GM12878 (cell line): ENCODE measurements at regions not wholly inside any gene's neighbourhood (a gene's known extent, or its start where the extent isn't known, plus 50 kb on each side); places are given as distances from the start of the nearest gene placed in this dataset.

Experiments
- ATAC-seq: fragments of 200-7000 bp; cut with Tn5 transposase; 3 replicates; pipeline ENCODE4 v1.9.1; 2020; ENCODE audit warnings: mild to moderate bottlenecking, moderate library complexity
- BruUV-seq: library from RNA; stranded (reverse); fragments of 400-500 nt; replicated peaks from 2 replicates; lab custom pipeline; 2021; lab: Mats Ljungman, UMichigan
- CTCF ChIA-PET: fragments of 300-600 bp; sonication (Branson Sonifier 250); formaldehyde crosslinking; extraction: SDS; loops from one replicate; lab custom pipeline; 2021; ENCODE audit warnings: inconsistent platforms; lab: Yijun Ruan, JAX
- POLR2A ChIA-PET: fragments of 350-600 bp; formaldehyde crosslinking; extraction: SDS; loops from one replicate; lab custom pipeline; 2021; ENCODE audit warnings: inconsistent platforms; lab: Charles Lee
- RAD21 ChIA-PET: fragments of 300-600 bp; sonication (Branson Sonifier 250); formaldehyde crosslinking; loops from one replicate; lab custom pipeline; 2023; ENCODE audit warnings: antibody characterized with exemption; ENCODE audit not compliant: unreplicated experiment; lab: Charles Lee
- SMC1A ChIA-PET: fragments of 300-600 bp; sonication (Branson Sonifier 250); formaldehyde crosslinking; loops from one replicate; lab custom pipeline; 2023; ENCODE audit not compliant: unreplicated experiment, uncharacterized antibody; lab: Charles Lee
- DNase-seq: peaks from one replicate; pipeline ENCODE4 v3.0.0-alpha.2; 2011; ENCODE audit warnings: low read depth, low spot score
- FAIRE-seq: peaks from 3 replicates; lab custom pipeline; 2011; peaks lifted over from hg19 to GRCh38; lab: Jason Lieb, UNC
- H2AFZ ChIP-seq: 2 replicates; pipeline ENCODE4 v1.6.0; 2011; ENCODE audit warnings: low read depth, low read length, control low read depth; ENCODE audit not compliant: control insufficient read depth
- H3K27ac ChIP-seq: 2 replicates; pipeline ENCODE4 v1.5.1; 2011; ENCODE audit warnings: control low read depth; ENCODE audit not compliant: control insufficient read depth, insufficient read depth
- H3K27me3 ChIP-seq, 2 experiments: replicated peaks in 1 of 2; 2 replicates each; pipeline versions ENCODE4 v1.6.0 to v1.6.1; 2011; ENCODE audit warnings: low read length in 1 of 2; ENCODE audit not compliant: control insufficient read depth in 2 of 2, insufficient read depth in 2 of 2
- H3K36me3 ChIP-seq, 2 experiments: 2 replicates each; pipeline ENCODE4 v1.5.1; 2011; ENCODE audit warnings: low read length in 1 of 2; ENCODE audit not compliant: control insufficient read depth in 2 of 2, insufficient read depth in 2 of 2
- H3K4me1 ChIP-seq: 2 replicates; pipeline ENCODE4 v1.6.1; 2011; ENCODE audit warnings: mild to moderate bottlenecking, low read length, moderate library complexity, mixed read lengths; ENCODE audit not compliant: control insufficient read depth, insufficient read depth
- H3K4me2 ChIP-seq: 2 replicates; pipeline ENCODE4 v1.6.0; 2011; ENCODE audit warnings: control low read depth; ENCODE audit not compliant: control insufficient read depth, insufficient read depth
- H3K4me3 ChIP-seq: fragments of 200-600 bp; sonication (generic); 2 replicates; pipeline ENCODE4 v1.5.1; 2016
- H3K79me2 ChIP-seq: 2 replicates; pipeline ENCODE4 v1.6.0; 2011; ENCODE audit warnings: low read length; ENCODE audit not compliant: control insufficient read depth, insufficient read depth
- H3K9ac ChIP-seq: 2 replicates; pipeline ENCODE4 v1.8.0; 2011; ENCODE audit warnings: low read length, control low read depth, mixed read lengths; ENCODE audit not compliant: control insufficient read depth, insufficient read depth
- H3K9me3 ChIP-seq: replicated peaks from 3 replicates; pipeline ENCODE4 v1.5.1; 2011; ENCODE audit warnings: mild to moderate bottlenecking, low read length; ENCODE audit not compliant: control insufficient read depth, insufficient read depth
- H4K20me1 ChIP-seq: 2 replicates; pipeline ENCODE4 v1.6.0; 2011; ENCODE audit not compliant: control insufficient read depth, insufficient read depth
- ASH2L ChIP-seq: fragments of 300-600, 200-600 bp; sonication (generic); IDR thresholded peaks from 2 replicates; pipeline ENCODE4 v1.6.1; 2017; ENCODE audit warnings: low read depth, mild to moderate bottlenecking, borderline replicate concordance
- CHD1 ChIP-seq: IDR thresholded peaks from 2 replicates; pipeline ENCODE4 v1.6.1; 2012; ENCODE audit warnings: low read depth, low read length, improper control_type of control experiment
- E2F8 ChIP-seq: fragments of 450-650 bp; IDR thresholded peaks from 2 replicates; pipeline ENCODE4 v1.6.1; 2018; ENCODE audit warnings: mild to moderate bottlenecking, low read depth, moderate library complexity; ENCODE audit not compliant: partially characterized antibody
- JUND ChIP-seq: IDR thresholded peaks from 2 replicates; pipeline ENCODE4 v1.6.1; 2012; ENCODE audit warnings: low read depth, mild to moderate bottlenecking, low read length, improper control_type of control experiment, moderate library complexity
- KLF5 ChIP-seq: fragments of 450-650 bp; IDR thresholded peaks from 2 replicates; pipeline ENCODE4 v1.6.1; 2014; ENCODE audit warnings: mild to moderate bottlenecking; ENCODE audit not compliant: partially characterized antibody
- MTA2 ChIP-seq: fragments of 450-650 bp; IDR thresholded peaks from 2 replicates; pipeline ENCODE4 v1.6.1; 2016; ENCODE audit warnings: low read depth, mild to moderate bottlenecking, moderate library complexity
- NFYB ChIP-seq: IDR thresholded peaks from 2 replicates; pipeline ENCODE4 v1.6.1; 2011; ENCODE audit warnings: low read depth, mild to moderate bottlenecking, low read length, improper control_type of control experiment, moderate library complexity; ENCODE audit not compliant: insufficient read depth
- POLR2A ChIP-seq: IDR thresholded peaks from 2 replicates; pipeline ENCODE4 v1.6.1; 2011; ENCODE audit warnings: low read depth, mild to moderate bottlenecking, low read length
- RCOR1 ChIP-seq: conservative IDR thresholded peaks from 2 replicates; pipeline ENCODE4 v1.6.1; 2012; ENCODE audit warnings: low read depth, low read length, improper control_type of control experiment
- SIX5 ChIP-seq: IDR thresholded peaks from 2 replicates; pipeline ENCODE4 v1.6.1; 2011; ENCODE audit warnings: mild to moderate bottlenecking, low read depth, low read length, moderate library complexity; ENCODE audit not compliant: severe bottlenecking
- SMC3 ChIP-seq: IDR thresholded peaks from 2 replicates; pipeline ENCODE4 v1.6.1; 2011; ENCODE audit warnings: low read length, improper control_type of control experiment, borderline replicate concordance
- ZNF274 ChIP-seq: IDR thresholded peaks from one replicate; pipeline ENCODE4 v1.8.0; 2011; ENCODE audit not compliant: insufficient read length, insufficient read depth
- ZNF592 ChIP-seq: fragments of 450-650 bp; IDR thresholded peaks from 2 replicates; pipeline ENCODE4 v1.6.1; 2017; ENCODE audit warnings: mild to moderate bottlenecking, moderate library complexity
- WGBS: methylation state at CpG from one replicate; pipeline ENCODE4 v1.1.6; 2016; ENCODE audit warnings: low lambda C conversion rate; ENCODE audit not compliant: insufficient replicate concordance, insufficient coverage; ENCODE audit errors: missing lambda C conversion rate; 5-methylcytosine and 5-hydroxymethylcytosine counted together
- in situ Hi-C: fragments of 300-500 bp; cut with MboI; formaldehyde crosslinking; loops from 9 replicates; pipeline ENCODE4 v1.14.3; 2018; ENCODE audit warnings: mixed read lengths
- intact Hi-C: fragments of 100-400 bp; cut with micrococcal nuclease; formaldehyde crosslinking; loops from one replicate; pipeline ENCODE4 v1.14.2; 2022; ENCODE audit not compliant: unreplicated experiment

- 0% methylated on average over 1 of the region's 1 CpG for WGBS
- DNase-seq (no peak), FAIRE-seq (no peak), ATAC-seq (no peak)
- Histone ChIP-seq H3K9me3 (no peaks in the 10 kb centered on the region), H2AFZ (no peak overlapping the region), H4K20me1 (no peaks in the 10 kb centered on the region), H3K27ac (no peak overlapping the region), H3K27me3 (no peaks in the 10 kb centered on the region), H3K9ac (no peak overlapping the region), H3K36me3 (no peaks in the 10 kb centered on the region), H3K4me3 (no peak overlapping the region), H3K79me2 (no peaks in the 10 kb centered on the region), H3K4me2 (no peak overlapping the region), H3K4me1 (no peaks in the 10 kb centered on the region)
- CTCF ChIA-PET = interaction anchor here (0.7 to 1.9 kb wide), 2 partner anchors 11 to 12 kb away, joined by 3 read pairs; no protein-coding TSS in a partner anchor
- SMC1A ChIA-PET = interaction anchor here (2.2 kb wide), 1 partner anchor 11 kb away, joined by 7 read pairs; no protein-coding TSS in a partner anchor
- no peak for TF ChIP-seq CHD1
- no peak for TF ChIP-seq KLF5
- TF ChIP-seq SIX5 = no peak
- TF ChIP-seq RCOR1 = no peak
- TF ChIP-seq SMC3 = no peak
- no peak for TF ChIP-seq POLR2A
- no peak for TF ChIP-seq NFYB
- TF ChIP-seq MTA2 = no peak
- no peak for TF ChIP-seq ZNF592
- no peak for TF ChIP-seq ZNF274
- no peak for TF ChIP-seq E2F8
- no peak for TF ChIP-seq JUND
- no peak for TF ChIP-seq ASH2L
- POLR2A ChIA-PET = no interaction called here
- in situ Hi-C loops = no loop called here
- no TSS peak for BruUV-seq
- RAD21 ChIA-PET = interaction anchor here (0.8 kb wide), 1 partner anchor 166 kb away, joined by 4 read pairs; no protein-coding TSS in a partner anchor
- intact Hi-C loops = no loop called here
These were observed 1080.9 kb downstream of the SLITRK5 start for GRCh38 chr13:88752041-88752440.
